Raji (cell line): ENCODE measurements at regions not wholly inside any gene's neighbourhood (a gene's known extent, or its start where the extent isn't known, plus 50 kb on each side); places are given as distances from the start of the nearest gene placed in this dataset.

Experiments used
- POLR2A ChIP-seq: IDR thresholded peaks from 2 replicates; pipeline ENCODE4 v1.6.1; 2011; ENCODE audit warnings: low read depth, low read length, control low read depth; ENCODE audit not compliant: insufficient read depth

DNA sequence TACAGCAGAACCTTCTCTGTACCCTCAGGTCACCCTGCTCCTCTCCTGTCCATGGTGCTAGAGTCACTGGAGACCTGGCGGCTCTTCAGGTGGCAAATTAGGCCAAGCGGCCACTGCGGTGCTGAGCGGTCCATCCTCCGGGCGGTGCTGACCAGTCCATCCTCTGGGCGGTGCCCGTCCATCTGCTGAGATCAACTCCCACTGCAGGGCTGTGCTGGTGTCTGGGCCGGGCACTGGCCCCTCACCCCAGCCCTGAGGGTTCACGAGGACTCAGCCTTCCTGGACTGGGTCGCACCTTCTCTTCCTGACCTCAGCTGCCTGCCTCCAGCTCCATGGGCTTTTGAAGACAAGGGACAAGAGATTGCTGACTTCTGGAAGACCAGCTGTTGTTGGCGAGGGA, 782.9 kb downstream of the BRD1 start:
- no peak for TF ChIP-seq POLR2A

DNA sequence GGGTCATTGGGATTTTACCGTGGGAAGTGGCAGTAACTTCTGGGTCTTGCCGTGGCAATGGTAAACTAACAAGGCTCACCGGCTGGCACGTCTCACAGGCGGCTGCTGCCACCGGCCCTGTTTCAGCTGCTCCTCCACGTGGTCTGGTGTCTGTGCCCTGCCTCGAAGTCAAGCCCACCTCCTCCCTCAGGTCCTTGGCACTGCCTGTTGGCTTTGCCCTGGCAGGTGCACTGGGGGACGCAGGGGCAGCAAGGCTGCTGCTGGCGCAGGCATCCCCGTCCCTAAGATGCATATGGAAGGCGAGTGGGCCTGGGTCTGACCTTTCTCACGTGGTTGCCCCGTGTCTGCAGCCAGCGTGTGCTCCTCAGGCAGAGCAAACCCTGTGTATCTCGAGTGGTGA, 783.6 kb downstream of the BRD1 start:
- no peak for TF ChIP-seq POLR2A

DNA sequence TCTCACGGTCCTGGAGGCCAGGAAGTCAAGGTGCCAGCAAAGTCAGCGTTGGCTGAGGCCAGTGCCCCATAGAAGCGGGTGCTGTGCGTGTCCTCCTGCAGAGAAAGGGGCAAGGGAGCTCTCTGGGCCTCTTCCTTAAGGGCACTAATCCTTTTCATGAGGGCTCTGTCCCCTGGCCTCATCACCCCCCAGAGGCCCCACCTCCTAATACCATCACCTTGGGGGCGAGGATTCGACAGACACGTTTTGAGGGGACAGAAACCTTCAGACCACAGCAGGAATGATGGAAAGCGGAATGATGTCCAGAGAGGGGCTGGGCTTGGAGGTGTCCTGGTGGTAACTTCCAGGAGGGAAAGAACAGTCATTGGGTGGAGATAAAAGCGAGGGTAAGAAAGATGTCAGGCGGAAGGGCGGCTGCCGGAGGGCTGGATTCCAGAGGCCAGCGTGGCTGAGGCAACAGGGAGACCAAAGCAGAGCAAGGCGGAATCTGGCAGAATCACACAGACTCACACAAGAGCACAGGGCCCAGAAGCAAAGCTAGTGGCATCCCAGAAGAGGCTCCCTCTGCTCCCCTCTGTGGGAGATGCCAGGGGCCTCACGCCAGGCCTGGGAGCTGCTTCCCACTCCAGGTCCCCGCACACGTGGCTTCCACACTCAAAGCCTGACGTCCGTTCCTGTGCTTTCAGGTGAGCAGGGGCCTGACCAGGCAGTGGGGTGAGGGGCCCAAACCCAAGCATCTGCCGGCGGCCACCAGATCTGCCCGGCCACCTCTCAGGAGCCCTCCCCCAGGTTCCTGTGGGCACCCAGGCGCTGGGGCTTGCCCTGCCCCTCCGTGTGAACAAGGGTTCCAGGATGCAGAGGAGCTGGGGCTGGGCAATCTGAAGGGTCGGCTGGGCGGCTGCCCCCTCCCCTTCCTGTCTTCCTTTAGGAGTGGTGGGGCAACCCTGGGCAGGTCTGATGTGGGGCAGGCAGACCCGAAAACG, 784.5 kb downstream of the BRD1 start:
- TF ChIP-seq POLR2A = no peak

DNA sequence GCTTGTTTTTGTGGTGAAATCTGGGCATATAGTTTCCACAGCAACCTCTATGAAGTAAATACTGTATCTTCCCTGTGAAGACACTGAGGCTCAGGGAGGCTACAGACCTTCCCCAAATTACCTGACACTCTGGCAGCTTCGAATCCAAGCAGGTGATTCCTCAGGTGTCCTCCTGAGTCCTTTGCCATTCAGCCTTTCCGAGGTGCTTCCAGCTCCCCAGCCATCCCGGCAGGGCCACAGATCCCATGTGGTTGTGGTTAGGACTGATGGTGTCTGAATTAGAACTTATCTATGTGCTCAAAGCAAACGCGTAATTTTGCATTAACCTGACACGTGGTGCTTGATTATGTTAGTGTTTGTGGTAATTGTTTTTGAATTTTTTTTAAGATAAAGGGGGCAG, 785.6 kb downstream of the BRD1 start:
- no peak for TF ChIP-seq POLR2A

DNA sequence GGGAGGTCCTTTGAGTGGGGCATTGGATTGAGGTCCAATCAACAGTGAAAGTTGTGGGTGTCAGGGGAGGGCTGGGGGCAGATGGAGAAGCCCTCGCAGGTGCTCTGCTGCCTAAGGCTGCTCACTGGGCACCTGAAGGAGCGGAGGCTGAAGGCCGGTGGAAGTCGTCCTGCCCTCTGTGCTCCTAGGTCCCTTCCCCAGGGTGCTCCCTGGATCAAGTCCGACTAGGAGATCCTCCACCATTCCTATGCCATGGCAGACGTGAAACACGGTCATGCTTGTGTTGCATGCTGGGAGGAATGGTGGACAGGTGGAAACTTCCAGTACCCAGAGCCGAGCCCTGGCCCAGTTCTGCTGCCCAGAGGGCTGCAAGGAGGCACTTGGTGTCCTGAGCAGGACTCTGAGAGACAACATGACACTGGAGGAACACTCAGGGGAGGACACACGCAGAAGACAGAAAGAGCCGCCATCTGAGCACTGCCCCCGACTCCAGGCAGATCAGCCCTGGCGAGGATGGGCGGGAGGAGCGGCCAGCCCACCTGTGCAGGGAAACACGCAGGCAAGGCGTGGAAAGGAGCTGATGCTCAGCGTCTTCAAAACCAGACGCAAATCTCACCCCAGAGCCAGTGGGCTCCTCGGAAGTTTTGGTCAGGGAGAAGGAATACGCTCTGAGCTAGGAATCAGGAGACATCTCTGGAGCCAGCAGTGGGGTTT, 786.8 kb downstream of the BRD1 start:
- TF ChIP-seq POLR2A = no peak

DNA sequence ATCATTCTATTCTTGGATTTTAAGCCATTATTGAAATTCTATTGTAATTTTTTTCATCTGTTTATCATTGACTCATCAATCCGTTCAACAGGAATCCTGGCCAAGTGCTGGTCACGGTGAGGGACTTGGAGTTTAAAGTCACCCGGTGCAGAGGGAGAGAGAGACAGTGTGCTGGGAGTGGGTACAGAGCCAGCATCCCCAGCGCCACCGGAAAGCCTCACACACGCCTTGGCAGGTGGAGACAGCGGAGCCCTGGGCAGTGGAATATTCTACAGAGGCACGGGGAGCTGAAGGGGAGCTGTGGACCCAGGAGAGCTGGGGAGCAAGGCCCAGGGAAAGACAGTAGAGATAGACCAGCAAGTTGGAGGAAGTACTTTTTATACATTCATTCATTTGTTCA, 787.6 kb downstream of the BRD1 start:
- no peak for TF ChIP-seq POLR2A

DNA sequence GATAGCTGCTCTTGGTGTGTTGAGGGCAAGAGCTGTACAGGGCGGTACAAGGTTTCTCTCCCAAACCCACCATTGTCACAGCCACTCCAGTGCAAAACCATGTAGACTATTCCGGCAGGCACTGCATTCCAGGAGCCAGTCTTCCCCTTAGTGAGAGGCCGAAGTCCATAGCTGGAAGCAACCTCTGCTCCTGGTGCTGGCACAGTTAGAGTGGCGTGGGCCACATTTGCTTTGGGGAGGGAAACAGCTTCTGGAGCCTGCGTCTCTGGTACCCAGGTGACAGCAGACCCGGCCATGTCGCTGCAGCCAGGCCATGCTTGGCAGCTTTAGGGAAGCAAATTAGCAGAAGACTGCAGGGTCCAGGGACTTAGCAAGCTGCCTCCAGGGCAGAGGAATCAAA, 788.0 kb downstream of the BRD1 start:
- TF ChIP-seq POLR2A = no peak

DNA sequence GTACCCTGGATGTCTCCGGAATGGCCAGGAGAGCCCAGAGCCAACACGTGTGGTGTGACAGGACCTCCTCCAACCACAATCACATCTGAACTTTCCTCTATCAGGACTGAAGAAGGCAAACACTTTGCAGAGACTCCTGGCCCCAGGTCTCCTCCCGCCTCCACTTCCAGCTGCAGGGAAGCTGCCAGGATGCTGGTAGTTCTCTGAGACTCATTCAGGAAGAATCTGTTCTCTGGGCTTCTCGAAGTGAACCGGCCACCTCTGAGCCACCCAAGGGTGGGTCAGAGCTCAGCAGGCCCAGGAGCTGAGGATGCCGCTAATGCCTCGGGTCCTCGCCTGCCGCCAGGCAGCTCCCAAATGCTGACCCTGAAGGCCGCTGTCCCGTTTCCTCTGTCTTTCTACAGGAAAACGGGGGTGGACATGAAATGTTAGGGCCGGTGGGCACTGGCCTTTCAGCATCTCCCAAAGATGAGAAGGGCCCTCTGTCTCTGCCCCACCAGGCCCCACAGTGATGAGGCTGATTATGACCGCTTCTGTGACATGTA, 789.9 kb downstream of the BRD1 start:
- TF ChIP-seq POLR2A = no peak

DNA sequence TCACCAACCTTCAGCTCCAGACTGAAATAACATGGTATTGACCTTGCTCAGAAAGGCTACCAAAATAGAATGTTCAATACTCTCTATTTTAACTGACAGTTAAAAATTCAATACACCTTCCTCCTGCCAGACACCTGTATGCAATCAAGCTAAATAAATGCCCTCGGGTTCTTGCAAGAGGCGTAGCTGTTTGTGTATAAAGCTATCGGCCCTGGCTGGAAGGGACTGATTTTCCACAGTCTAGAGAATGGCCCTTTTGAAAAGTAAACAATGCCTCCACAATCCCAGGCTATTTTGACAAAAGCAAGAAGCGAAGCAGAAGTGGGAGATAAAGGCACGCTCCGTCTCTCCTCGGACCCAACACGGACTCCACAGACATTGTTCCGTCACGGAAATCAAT, 791.2 kb downstream of the BRD1 start:
- TF ChIP-seq POLR2A = no peak

DNA sequence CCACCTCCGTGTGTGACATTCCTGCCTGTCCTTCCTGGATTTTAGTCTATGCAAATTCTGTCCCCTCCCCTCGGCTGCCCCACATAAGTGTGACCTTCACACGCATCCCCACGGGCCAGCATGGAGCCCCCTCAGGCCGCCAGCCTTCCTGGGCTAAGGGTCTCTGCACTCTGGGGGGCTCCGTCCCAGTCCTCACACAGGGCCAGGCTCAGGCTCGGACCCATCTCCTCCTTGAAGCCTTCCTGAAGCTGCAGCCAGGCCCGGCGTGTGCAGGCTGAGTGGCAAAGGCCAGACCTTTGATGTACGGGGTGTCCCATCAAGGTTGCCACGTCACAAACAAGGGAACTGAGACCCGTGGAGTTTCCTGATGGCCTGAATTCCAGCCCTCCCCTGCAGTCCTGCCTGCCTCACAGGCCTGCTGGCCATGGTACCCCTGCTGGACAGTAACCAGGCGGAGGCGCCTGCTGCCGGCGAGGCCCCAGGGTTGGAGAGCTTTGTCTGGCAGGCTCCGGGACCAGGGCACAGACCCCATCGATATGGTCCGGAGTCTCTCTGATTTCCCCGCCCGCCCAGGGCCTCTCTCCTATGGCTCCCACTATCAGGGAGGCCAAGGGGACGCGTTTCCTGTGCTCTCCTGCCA, 791.7 kb downstream of the BRD1 start:
- no peak for TF ChIP-seq POLR2A

DNA sequence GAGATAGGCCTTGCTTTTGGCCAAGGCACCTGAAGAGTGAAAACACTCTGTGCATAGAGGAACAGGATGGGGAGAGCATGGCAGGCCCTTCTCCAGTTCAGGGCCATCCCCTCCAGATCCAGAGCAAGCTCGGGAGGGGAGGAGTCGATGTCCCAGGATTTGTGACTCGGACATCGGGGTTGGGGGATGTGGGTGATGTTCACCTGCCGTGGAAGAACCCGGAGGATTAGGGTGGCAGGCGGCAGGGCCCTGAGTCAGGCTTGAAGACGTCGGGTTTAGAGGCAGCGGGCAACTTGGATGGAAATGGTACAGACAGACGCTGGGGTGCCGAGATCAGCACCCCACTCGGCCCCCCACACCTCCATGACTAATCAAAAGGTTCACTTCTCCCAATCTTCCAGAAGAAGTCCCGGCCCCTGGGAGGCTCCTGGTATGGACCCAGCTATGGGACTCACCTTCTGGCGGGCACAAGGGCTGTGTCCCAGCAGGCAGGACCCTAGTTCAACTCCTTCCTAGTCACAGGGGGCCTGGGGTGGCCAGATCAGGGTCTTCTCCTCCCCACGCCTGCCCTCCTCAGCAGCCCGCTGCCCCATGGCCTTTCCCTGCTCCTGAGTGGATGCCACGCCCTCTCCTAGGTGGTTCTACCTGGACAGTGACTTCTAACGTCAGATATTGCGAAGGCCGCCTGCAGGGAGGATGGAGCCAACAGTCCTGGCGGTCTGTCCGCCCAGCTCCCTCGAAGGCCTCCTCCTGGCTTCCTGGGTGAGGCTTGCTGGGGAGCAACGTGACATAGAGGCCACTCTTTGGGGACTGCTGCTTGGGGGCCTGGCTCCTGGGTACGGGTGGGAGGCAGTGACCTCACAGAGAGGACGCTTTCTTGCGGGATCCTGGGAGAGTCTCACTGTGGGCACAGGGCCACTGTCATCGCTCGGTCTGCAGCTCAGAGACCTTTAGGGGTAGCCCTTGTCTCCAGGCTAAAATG, 792.5 kb downstream of the BRD1 start:
- TF ChIP-seq POLR2A = no peak

DNA sequence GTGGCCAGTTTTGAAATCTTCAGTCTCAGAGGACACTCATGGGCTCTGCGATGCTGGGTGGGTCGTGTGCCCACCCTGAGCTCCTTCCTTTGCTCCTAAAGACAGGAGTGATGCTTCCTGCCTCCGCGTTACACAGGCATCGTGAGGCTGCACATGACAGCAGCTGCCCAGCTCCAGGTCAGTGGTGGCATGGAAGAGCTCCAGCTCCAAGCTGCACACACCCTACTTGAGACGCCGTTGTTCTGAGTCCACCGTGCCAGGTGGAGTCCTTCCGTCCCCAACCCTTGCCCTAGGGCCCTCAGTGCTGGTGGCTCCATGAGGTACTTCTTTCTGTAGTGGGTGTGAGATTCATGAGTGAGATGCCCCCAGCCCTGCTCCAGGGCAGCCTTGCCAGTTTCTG, 794.1 kb downstream of the BRD1 start:
- TF ChIP-seq POLR2A = no peak

DNA sequence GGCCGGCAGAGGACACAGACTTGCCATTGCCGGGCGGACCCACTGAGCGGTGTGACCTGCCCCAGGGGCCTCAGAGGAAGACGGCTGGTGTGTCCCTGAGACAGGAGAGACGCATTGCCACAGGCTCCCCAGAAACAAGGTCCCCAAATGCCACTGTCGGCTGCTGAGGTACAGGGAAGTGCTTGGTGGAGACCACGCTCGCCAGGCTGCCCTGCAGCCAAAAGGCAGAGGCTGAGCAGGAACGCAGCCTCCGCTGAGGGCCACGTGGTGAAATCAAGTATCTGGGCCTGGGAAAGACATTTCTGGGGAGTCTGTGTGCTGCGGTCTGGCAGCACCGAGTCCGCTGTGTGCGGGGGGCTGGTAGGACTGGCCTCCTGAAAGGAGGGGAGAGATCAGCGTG, 794.9 kb downstream of the BRD1 start:
- no peak for TF ChIP-seq POLR2A

DNA sequence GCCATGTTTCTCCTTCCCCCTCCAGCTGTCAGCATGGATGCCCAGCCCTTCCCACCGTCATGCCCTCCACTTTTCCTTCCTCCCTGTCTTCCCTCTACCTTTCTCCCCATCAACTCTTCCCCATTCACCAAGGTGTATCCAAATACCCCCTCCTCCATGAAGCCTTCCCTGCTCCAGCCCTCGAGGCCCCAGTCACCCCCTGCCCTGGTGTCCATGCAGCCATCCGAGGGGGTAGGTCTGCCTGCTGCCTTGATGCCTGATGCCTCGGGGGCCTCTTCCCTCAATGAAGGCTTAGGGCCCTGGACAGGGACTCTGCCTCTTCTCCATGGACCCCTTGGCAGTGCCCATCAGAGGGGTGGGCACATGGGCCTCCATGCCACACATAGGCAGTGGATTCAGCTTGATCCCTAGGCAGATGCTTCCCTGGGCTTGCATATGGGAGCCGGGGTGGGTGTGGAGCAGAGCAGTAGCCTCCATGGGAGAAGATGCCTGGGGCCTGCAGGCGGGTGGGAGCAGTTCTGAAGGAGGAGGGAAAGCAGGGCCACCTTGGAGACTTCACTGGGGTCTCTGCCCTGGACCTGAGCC, 795.8 kb downstream of the BRD1 start:
- TF ChIP-seq POLR2A = no peak
